ENCODE measurements at regions not wholly inside any gene's neighbourhood (a gene's known extent, or its start where the extent isn't known, plus 50 kb on each side); places are given as distances from the start of the nearest gene placed in this dataset.

- no peak for DNase-seq
- no peak overlapping the region for H3K27ac Mint-ChIP-seq
- CTCF ChIA-PET = no interaction called here
- H3K27me3 Mint-ChIP-seq = no peaks in the 10 kb centered on the region
- H3K36me3 Mint-ChIP-seq = peaks cover 2% of the 10 kb centered on the region
- no peaks in the 10 kb centered on the region for H3K4me1 Mint-ChIP-seq
- ATAC-seq = no peak
- H3K9me3 Mint-ChIP-seq (ENCODE audit: low read depth) = no peaks in the 10 kb centered on the region
- H3K4me3 Mint-ChIP-seq = no peak overlapping the region
Measured at GRCh38 chr13:88857256-88857655, 1186.1 kb downstream of the SLITRK5 start.

- Mint-ChIP-seq H3K4me1 (no peaks in the 10 kb centered on the region), H3K9me3 (ENCODE audit: low read depth) (peaks cover 3% of the 10 kb centered on the region), H3K4me3 (no peak overlapping the region), H3K36me3 (no peaks in the 10 kb centered on the region), H3K27ac (no peak overlapping the region), H3K27me3 (no peaks in the 10 kb centered on the region)
- CTCF ChIA-PET = no interaction called here
- ATAC-seq (no peak), DNase-seq (no peak)
Measured at GRCh38 chr13:88862095-88862620, 1191.0 kb downstream of the SLITRK5 start.

- H3K4me3 Mint-ChIP-seq = no peak overlapping the region
- peaks cover 3% of the 10 kb centered on the region for H3K9me3 Mint-ChIP-seq (ENCODE audit: low read depth)
- CTCF ChIA-PET = no interaction called here
Measured at GRCh38 chr13:88863116-88863515, 1191.9 kb downstream of the SLITRK5 start.

GRCh38 chr13:88866195-88866594 is 1195.0 kb downstream of the SLITRK5 start:
- CTCF ChIA-PET = no interaction called here

More at GRCh38 chr13:88863116-88863515, 1191.9 kb downstream of the SLITRK5 start:
- no peaks in the 10 kb centered on the region for H3K4me1 Mint-ChIP-seq
- no peaks in the 10 kb centered on the region for H3K27me3 Mint-ChIP-seq
- no peak overlapping the region for H3K27ac Mint-ChIP-seq
- H3K36me3 Mint-ChIP-seq = no peaks in the 10 kb centered on the region
- DNase-seq = no peak
- no peak for ATAC-seq

GRCh38 chr13:88883741-88884140 is 1212.6 kb downstream of the SLITRK5 start:
- CTCF ChIA-PET = no interaction called here
- no peak for ATAC-seq
- H3K27me3 Mint-ChIP-seq = no peaks in the 10 kb centered on the region
- H3K9me3 Mint-ChIP-seq (ENCODE audit: low read depth) = peaks cover 10% of the 10 kb centered on the region
- no peak overlapping the region for H3K27ac Mint-ChIP-seq
- H3K36me3 Mint-ChIP-seq = no peaks in the 10 kb centered on the region
- no peak for DNase-seq
- H3K4me1 Mint-ChIP-seq = no peaks in the 10 kb centered on the region
- H3K4me3 Mint-ChIP-seq = no peak overlapping the region

More at GRCh38 chr13:88866195-88866594, 1195.0 kb downstream of the SLITRK5 start:
- no peaks in the 10 kb centered on the region for H3K4me1 Mint-ChIP-seq
- H3K36me3 Mint-ChIP-seq = no peaks in the 10 kb centered on the region
- no peaks in the 10 kb centered on the region for H3K27me3 Mint-ChIP-seq
- no peak overlapping the region for H3K27ac Mint-ChIP-seq
- peaks cover 3% of the 10 kb centered on the region for H3K9me3 Mint-ChIP-seq (ENCODE audit: low read depth)
- ATAC-seq (no peak), DNase-seq (no peak)
- no peak overlapping the region for H3K4me3 Mint-ChIP-seq

- Mint-ChIP-seq H3K27ac (no peak overlapping the region), H3K4me3 (no peak overlapping the region), H3K27me3 (no peaks in the 10 kb centered on the region), H3K9me3 (ENCODE audit: low read depth) (peaks cover 2% of the 10 kb centered on the region), H3K36me3 (no peaks in the 10 kb centered on the region), H3K4me1 (no peaks in the 10 kb centered on the region)
- DNase-seq (no peak), ATAC-seq (no peak)
- CTCF ChIA-PET = no interaction called here
Measured at GRCh38 chr13:88887045-88887662, 1216.0 kb downstream of the SLITRK5 start.

GRCh38 chr13:88895261-88895941 is 1224.2 kb downstream of the SLITRK5 start:
- Mint-ChIP-seq H3K4me3 (no peak overlapping the region), H3K27me3 (no peaks in the 10 kb centered on the region), H3K4me1 (no peaks in the 10 kb centered on the region), H3K27ac (no peak overlapping the region), H3K9me3 (ENCODE audit: low read depth) (no peaks in the 10 kb centered on the region), H3K36me3 (no peaks in the 10 kb centered on the region)
- CTCF ChIA-PET = no interaction called here
- no peak for ATAC-seq
- no peak for DNase-seq

- H3K27me3 Mint-ChIP-seq = no peaks in the 10 kb centered on the region
- H3K36me3 Mint-ChIP-seq = no peaks in the 10 kb centered on the region
- H3K9me3 Mint-ChIP-seq (ENCODE audit: low read depth) = peaks cover 2% of the 10 kb centered on the region
- no peak overlapping the region for H3K4me3 Mint-ChIP-seq
- no peaks in the 10 kb centered on the region for H3K4me1 Mint-ChIP-seq
- DNase-seq = no peak
- ATAC-seq = no peak
- CTCF ChIA-PET = no interaction called here
- no peak overlapping the region for H3K27ac Mint-ChIP-seq
Measured at GRCh38 chr13:88896466-88896865, 1225.3 kb downstream of the SLITRK5 start.

- Mint-ChIP-seq H3K9me3 (ENCODE audit: low read depth) (peaks cover 5% of the 10 kb centered on the region), H3K4me3 (no peak overlapping the region), H3K36me3 (no peaks in the 10 kb centered on the region), H3K4me1 (no peaks in the 10 kb centered on the region), H3K27ac (no peak overlapping the region), H3K27me3 (no peaks in the 10 kb centered on the region)
- CTCF ChIA-PET = no interaction called here
- ATAC-seq (no peak), DNase-seq (no peak)
Measured at GRCh38 chr13:88908961-88909441, 1237.8 kb downstream of the SLITRK5 start.

- ATAC-seq (peak; percentile 78), DNase-seq (peak; percentile 58)
- no peak overlapping the region for H3K4me3 Mint-ChIP-seq
- H3K36me3 Mint-ChIP-seq = no peaks in the 10 kb centered on the region
- no peaks in the 10 kb centered on the region for H3K27me3 Mint-ChIP-seq
- peaks cover 12% of the 10 kb centered on the region for H3K9me3 Mint-ChIP-seq (ENCODE audit: low read depth)
- CTCF ChIA-PET = no interaction called here
- peaks cover 7% of the 10 kb centered on the region for H3K4me1 Mint-ChIP-seq
- H3K27ac Mint-ChIP-seq = no peak overlapping the region
Measured at GRCh38 chr13:88919970-88920628, 1248.9 kb downstream of the SLITRK5 start.

GRCh38 chr13:88925954-88926353 is 1254.8 kb downstream of the SLITRK5 start:
- Mint-ChIP-seq H3K9me3 (ENCODE audit: low read depth) (peaks cover 4% of the 10 kb centered on the region), H3K27me3 (no peaks in the 10 kb centered on the region), H3K36me3 (no peaks in the 10 kb centered on the region), H3K4me1 (no peaks in the 10 kb centered on the region), H3K27ac (no peak overlapping the region), H3K4me3 (no peak overlapping the region)
- CTCF ChIA-PET = no interaction called here
- ATAC-seq (no peak), DNase-seq (no peak)

- CTCF ChIA-PET = no interaction called here
- Mint-ChIP-seq H3K36me3 (no peaks in the 10 kb centered on the region), H3K27me3 (no peaks in the 10 kb centered on the region), H3K4me3 (no peak overlapping the region), H3K27ac (no peak overlapping the region), H3K9me3 (ENCODE audit: low read depth) (peaks cover 3% of the 10 kb centered on the region), H3K4me1 (no peaks in the 10 kb centered on the region)
- DNase-seq = no peak
- no peak for ATAC-seq
Measured at GRCh38 chr13:88926890-88927502, 1255.8 kb downstream of the SLITRK5 start.

GRCh38 chr13:88932950-88933349 is 1261.8 kb downstream of the SLITRK5 start:
- no peaks in the 10 kb centered on the region for H3K36me3 Mint-ChIP-seq
- CTCF ChIA-PET = no interaction called here
- no peak for ATAC-seq
- no peak overlapping the region for H3K4me3 Mint-ChIP-seq
- no peaks in the 10 kb centered on the region for H3K27me3 Mint-ChIP-seq
- H3K27ac Mint-ChIP-seq = no peak overlapping the region
- H3K4me1 Mint-ChIP-seq = no peaks in the 10 kb centered on the region
- no peak for DNase-seq
- peaks cover 9% of the 10 kb centered on the region for H3K9me3 Mint-ChIP-seq (ENCODE audit: low read depth)

All from activated CD8-positive, alpha-beta memory T cell treated with anti-CD3 and anti-CD28 coated beads, Interleukin-2, amount 10 ng/mL, durations not matched to agents 7 days and 5 days (primary cell).